ENCODE measurements at regions not wholly inside any gene's neighbourhood (a gene's known extent, or its start where the extent isn't known, plus 50 kb on each side); places are given as distances from the start of the nearest gene placed in this dataset.

DNA sequence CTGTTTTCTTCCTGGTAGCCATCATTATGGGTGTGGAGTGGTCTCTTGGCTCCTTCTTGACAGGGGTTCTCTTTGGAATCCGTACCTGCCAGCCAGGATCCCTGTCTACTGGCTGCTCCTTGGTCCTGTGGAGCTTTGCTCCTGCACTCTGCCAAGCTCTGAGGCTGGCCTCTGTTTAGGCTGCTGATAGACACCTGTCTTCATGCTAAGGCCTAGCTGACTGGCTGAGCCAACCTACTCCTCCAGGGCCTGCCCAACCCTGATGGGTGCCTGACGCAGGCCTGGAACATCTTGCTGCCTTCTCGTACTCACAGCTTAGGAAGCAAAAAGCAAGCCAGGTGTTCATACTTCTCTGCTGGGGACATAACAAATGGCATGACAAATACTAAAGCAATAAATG is 333.6 kb upstream of the ZNF32 start:
- TF ChIP-seq CTCF (IDR thresholded peaks at IDR 0.05), result no peak
- no peak for TF ChIP-seq POLR2AphosphoS5 (IDR thresholded peaks at IDR 0.05)
- TF ChIP-seq POLR2A (IDR thresholded peaks at IDR 0.05), result no peak
- TF ChIP-seq EP300 (IDR thresholded peaks at IDR 0.05; ENCODE audit: low read depth), result no peak

Data from transverse colon (tissue), 4 donors.